Muscle of leg (tissue), 3 donors: ENCODE measurements at regions not wholly inside any gene's neighbourhood (a gene's known extent, or its start where the extent isn't known, plus 50 kb on each side); places are given as distances from the start of the nearest gene placed in this dataset.
"Not testable (repeated sequence)": the region's sequence is repeated elsewhere in the genome, so short reads cannot be mapped to it uniquely, and the experiment has no call there.

ENCODE experiments used
- DNase-seq: peaks from one replicate; pipeline ENCODE4 v3.0.0; 2013
- H3K27ac ChIP-seq: one replicate; pipeline ENCODE4 v1.5.1; 2013; ENCODE audit warnings: mild to moderate bottlenecking, low read length, control low read depth
- H3K27me3 ChIP-seq: one replicate; pipeline ENCODE4 v1.6.1; 2013; ENCODE audit warnings: low read length; ENCODE audit not compliant: control insufficient read depth, insufficient read depth
- H3K36me3 ChIP-seq: one replicate; pipeline ENCODE4 v1.6.1; 2013; ENCODE audit warnings: low read length; ENCODE audit not compliant: control insufficient read depth, insufficient read depth
- H3K4me1 ChIP-seq: one replicate; pipeline ENCODE4 v1.6.1; 2013; ENCODE audit warnings: low read length; ENCODE audit not compliant: control insufficient read depth, insufficient read depth
- H3K4me3 ChIP-seq: one replicate; pipeline ENCODE4 v1.5.1; 2013; ENCODE audit warnings: low read length, control low read depth
- H3K9me3 ChIP-seq: replicated peaks from 2 replicates; pipeline ENCODE4 v1.6.1; 2013; ENCODE audit warnings: low read depth, low read length; ENCODE audit not compliant: control insufficient read depth
- WGBS: methylation state at CpG from one replicate; pipeline ENCODE4 v1.1.5; 2013; ENCODE audit warnings: missing lambda C conversion rate; ENCODE audit not compliant: insufficient coverage; 5-methylcytosine and 5-hydroxymethylcytosine counted together

- no peaks in the 10 kb centered on the region for H3K27me3 ChIP-seq
- no peaks in the 10 kb centered on the region for H3K36me3 ChIP-seq
- no peaks in the 10 kb centered on the region for H3K4me1 ChIP-seq
- no peaks in the 10 kb centered on the region for H3K9me3 ChIP-seq
- DNase-seq = no peak
- no peak overlapping the region for H3K27ac ChIP-seq
- WGBS = no CpG with 5 or more reads among the region's 1 CpG
- no peak overlapping the region for H3K4me3 ChIP-seq
Measured at GRCh38 chr3:87120236-87120635, 106.9 kb upstream of the CHMP2B start.

DNA sequence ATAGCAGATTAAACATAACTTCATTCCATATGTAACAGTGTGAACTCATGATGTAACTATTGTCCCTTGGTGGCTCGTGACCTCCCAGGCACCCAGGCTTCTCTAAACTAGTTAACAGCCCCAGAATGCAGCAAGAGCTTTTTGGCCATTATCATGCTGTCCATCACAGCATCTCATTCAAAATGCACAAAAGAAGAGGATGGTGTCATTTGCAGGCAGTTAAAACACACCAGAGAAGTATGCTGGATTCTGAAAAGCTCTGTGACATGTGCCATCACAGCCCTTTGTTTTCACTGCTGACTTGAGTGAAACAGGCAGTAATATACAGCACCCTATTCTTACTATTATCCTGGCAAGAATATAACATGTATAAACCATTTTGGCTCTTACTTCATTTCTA lies 117.6 kb upstream of the CHMP2B start:
- H3K27ac ChIP-seq = no peak overlapping the region
- WGBS = no CpG with 5 or more reads among the region's 1 CpG
- no peaks in the 10 kb centered on the region for H3K4me1 ChIP-seq
- peaks cover 2% of the 10 kb centered on the region for H3K9me3 ChIP-seq
- H3K27me3 ChIP-seq = no peaks in the 10 kb centered on the region
- DNase-seq = no peak
- no peak overlapping the region for H3K4me3 ChIP-seq
- no peaks in the 10 kb centered on the region for H3K36me3 ChIP-seq

- H3K4me3 ChIP-seq = no peak overlapping the region
- H3K36me3 ChIP-seq = no peaks in the 10 kb centered on the region
- no peak for DNase-seq
- WGBS = no CpG with 5 or more reads among the region's 6 CpGs
- H3K9me3 ChIP-seq = peaks cover 8% of the 10 kb centered on the region
- no peaks in the 10 kb centered on the region for H3K4me1 ChIP-seq
- no peaks in the 10 kb centered on the region for H3K27me3 ChIP-seq
- H3K27ac ChIP-seq = no peak overlapping the region
Measured at GRCh38 chr3:87101861-87102625, 111.1 kb upstream of the VGLL3 start.

DNA sequence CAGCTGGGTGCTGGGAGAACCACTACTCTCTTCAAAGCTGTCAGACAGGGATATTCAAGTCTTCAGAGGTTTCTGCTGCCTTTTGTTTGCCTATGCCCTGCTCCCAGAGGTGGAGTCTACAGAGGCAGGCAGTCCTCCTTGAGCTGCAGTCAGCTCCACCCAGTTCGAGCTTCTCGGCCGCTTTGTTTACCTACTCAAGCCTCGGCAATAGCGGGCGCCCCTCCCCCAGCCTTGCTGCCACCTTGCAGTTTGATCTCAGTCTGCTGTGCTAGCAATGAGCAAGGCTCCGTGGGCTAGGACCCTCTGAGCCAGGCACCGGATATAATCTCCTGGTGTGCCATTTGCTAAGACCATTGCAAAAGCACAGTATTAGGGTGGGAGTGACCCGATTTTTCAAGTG lies 106.8 kb upstream of the VGLL3 start:
- WGBS = 93% methylated on average over 8 of the region's 9 CpGs
- not testable (repeated sequence) for H3K27me3 ChIP-seq, H3K36me3 ChIP-seq, H3K9me3 ChIP-seq, DNase-seq, H3K27ac ChIP-seq, H3K4me1 ChIP-seq, H3K4me3 ChIP-seq

- Histone ChIP-seq H3K27me3 (no peaks in the 10 kb centered on the region), H3K9me3 (no peaks in the 10 kb centered on the region), H3K36me3 (no peaks in the 10 kb centered on the region), H3K4me3 (no peak overlapping the region), H3K4me1 (peaks cover 3% of the 10 kb centered on the region), H3K27ac (no peak overlapping the region)
- DNase-seq = no peak
Measured at GRCh38 chr3:87090631-87091030, 99.7 kb upstream of the VGLL3 start.

DNA sequence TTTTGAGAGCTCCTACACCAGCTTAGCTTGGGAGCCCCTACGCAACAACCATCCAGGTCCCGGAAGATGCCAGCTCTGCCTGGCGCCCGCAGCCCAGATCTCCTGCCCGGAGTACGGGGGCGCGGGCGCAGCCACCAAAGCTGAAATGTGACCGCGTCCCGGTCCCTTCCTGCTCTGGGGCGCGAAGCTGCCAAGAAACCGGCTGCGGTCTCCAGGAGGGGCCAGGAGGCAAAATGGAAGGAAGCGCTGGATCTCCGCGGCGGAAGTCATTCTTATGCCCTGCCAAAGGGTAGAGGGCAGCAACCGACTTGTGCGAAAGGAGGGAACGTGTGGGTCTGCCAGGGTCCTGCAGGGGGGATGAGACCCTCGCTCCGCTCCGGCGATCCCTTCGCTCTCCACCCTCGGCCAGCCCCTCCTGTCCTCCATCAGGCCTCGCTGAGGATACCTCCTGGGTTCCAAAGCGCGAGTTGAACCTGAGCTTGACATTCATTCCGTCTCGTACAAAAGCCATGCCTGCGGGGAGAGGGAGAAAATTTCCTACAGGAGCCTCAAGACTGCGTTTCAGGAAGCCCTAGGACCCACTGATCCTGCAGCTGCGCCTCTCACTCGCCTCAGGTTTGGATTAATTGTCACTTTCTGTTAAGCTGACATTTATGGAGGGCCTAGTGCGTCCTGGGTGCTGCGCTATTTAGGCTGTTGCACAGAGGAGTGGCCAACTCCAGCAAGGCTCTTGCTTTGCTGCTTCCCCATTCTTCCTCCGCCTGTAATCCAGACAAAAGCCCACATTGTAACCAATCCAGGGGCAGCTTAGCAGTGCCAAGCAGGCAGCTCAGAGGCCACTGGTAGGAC lies 98.3 kb upstream of the VGLL3 start:
- H3K9me3 ChIP-seq = no peaks in the 10 kb centered on the region
- DNase-seq = peak; percentile 91
- H3K4me1 ChIP-seq = peaks cover 3% of the 10 kb centered on the region
- H3K36me3 ChIP-seq = no peaks in the 10 kb centered on the region
- H3K27me3 ChIP-seq = no peaks in the 10 kb centered on the region
- 1% methylated on average over 37 of the region's 41 CpGs for WGBS
- peak overlapping the region; percentile 60 for H3K4me3 ChIP-seq
- peak overlapping the region; percentile 96 for H3K27ac ChIP-seq

DNA sequence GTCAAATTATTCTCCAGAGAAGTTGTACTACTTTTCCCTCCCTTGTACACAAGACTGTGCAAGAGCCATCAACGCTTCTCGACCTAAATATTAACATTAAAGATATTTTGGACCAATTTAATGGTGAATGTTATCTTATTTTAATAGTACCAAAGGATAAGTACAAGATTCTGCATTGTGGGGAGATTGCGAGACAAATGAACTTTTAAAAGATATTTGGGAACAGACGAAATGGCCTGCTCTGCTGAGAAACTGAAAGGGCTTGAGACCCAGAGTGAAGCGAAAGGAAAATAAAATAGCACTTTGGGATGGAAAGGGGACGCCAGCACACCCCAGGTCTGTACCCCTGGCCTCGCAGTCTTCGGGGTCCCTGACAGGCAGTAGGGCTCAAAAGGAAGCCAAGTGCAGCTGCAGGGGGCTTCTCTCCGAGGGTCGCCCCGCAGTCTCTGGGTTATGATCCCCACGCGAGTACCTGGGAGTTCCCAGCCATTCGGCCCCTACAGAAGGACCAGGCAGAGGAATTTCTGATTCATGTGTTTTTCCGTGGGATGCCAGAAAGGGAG lies 97.6 kb upstream of the VGLL3 start:
- peaks cover 3% of the 10 kb centered on the region for H3K4me1 ChIP-seq
- peak overlapping the region; percentile 60 for H3K4me3 ChIP-seq
- no peaks in the 10 kb centered on the region for H3K9me3 ChIP-seq
- H3K36me3 ChIP-seq = no peaks in the 10 kb centered on the region
- WGBS = 29% methylated on average over 10 of the region's 15 CpGs
- H3K27ac ChIP-seq = peak overlapping the region; percentile 96
- no peaks in the 10 kb centered on the region for H3K27me3 ChIP-seq
- peak; percentile 49 for DNase-seq

DNA sequence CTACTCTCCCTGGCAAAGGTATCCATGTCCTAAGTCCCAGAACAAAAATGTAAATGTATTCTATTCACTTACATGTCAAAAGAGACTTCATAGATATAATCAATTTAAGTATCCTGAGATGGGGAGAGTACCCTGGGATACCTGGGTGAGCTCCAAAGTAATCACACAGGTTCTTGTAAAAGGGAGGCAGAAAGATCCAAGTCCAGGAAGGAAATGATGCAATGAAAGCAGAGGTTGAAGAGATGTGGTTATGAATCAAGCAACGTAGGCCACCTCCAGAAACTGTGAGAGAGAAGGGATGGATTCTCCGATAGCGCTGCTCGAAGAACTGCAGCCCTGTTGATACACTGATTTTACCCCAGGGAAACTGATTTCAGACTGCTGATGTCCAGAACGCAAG lies 93.9 kb upstream of the VGLL3 start:
- H3K36me3 ChIP-seq = no peaks in the 10 kb centered on the region
- H3K27ac ChIP-seq = no peak overlapping the region
- no peak overlapping the region for H3K4me3 ChIP-seq
- no peaks in the 10 kb centered on the region for H3K9me3 ChIP-seq
- WGBS = 40% methylated on average over 1 of the region's 5 CpGs
- DNase-seq = no peak
- no peaks in the 10 kb centered on the region for H3K27me3 ChIP-seq
- H3K4me1 ChIP-seq = peaks cover 3% of the 10 kb centered on the region

DNA sequence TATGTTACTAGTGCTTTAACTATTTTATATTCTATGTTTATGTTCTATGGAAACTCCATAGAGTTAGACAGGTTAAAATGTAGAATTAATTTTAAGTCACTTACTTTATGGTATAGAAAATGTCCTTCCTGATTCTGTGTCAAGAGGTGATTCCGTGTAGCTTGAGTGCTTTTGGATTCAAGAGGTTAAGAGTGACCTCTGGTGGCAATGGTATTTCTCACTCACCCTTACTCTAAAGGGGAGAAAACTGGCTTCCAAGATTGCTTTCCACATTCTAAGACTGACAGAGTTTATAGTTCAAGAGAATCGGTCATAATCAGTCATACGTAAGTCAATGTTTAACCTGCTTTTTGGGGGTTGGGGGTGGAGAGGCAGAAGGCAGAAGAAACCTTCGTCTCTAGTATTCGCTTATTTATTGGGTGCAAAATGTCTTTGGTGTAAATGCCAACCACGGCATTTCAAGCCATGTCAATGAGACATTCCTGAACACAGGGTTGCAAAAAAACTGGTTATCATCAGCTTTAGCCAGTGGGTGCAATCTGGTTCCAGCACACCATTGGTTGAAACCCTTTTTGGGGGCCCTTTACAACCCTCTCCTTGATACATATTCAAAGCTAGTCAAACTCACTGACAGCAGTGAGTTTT lies 92.0 kb upstream of the VGLL3 start:
- Histone ChIP-seq H3K36me3 (no peaks in the 10 kb centered on the region), H3K4me3 (no peak overlapping the region), H3K9me3 (no peaks in the 10 kb centered on the region), H3K27me3 (no peaks in the 10 kb centered on the region), H3K4me1 (no peaks in the 10 kb centered on the region), H3K27ac (no peak overlapping the region)
- DNase-seq = peak; percentile 87
- WGBS = 44% methylated on average over 4 of the region's 6 CpGs

DNA sequence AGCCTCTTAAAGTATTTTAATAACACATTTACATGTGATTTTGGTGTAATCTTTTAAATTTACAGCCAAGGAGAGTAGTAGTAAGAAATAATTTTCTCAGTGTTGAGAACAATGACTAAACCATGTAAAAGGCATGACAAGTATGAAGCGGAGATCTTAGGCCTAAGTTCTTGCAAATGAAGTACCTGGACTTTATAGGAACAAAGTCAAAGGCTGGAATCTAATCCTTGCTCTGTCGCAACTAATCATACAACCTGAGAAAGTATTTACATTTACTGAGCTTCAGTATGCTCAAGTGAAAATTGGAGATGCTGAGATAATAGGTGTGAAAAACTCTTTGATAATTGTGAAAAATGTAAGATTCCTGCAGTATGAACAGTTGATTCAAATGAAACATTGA lies 86.4 kb upstream of the VGLL3 start:
- no peak overlapping the region for H3K4me3 ChIP-seq
- H3K36me3 ChIP-seq = no peaks in the 10 kb centered on the region
- no peak for DNase-seq
- WGBS = no CpG with 5 or more reads among the region's 2 CpGs
- H3K27ac ChIP-seq = no peak overlapping the region
- no peaks in the 10 kb centered on the region for H3K4me1 ChIP-seq
- H3K27me3 ChIP-seq = no peaks in the 10 kb centered on the region
- no peaks in the 10 kb centered on the region for H3K9me3 ChIP-seq
